ENCODE measurements at regions not wholly inside any gene's neighbourhood (a gene's known extent, or its start where the extent isn't known, plus 50 kb on each side); places are given as distances from the start of the nearest gene placed in this dataset.

DNA sequence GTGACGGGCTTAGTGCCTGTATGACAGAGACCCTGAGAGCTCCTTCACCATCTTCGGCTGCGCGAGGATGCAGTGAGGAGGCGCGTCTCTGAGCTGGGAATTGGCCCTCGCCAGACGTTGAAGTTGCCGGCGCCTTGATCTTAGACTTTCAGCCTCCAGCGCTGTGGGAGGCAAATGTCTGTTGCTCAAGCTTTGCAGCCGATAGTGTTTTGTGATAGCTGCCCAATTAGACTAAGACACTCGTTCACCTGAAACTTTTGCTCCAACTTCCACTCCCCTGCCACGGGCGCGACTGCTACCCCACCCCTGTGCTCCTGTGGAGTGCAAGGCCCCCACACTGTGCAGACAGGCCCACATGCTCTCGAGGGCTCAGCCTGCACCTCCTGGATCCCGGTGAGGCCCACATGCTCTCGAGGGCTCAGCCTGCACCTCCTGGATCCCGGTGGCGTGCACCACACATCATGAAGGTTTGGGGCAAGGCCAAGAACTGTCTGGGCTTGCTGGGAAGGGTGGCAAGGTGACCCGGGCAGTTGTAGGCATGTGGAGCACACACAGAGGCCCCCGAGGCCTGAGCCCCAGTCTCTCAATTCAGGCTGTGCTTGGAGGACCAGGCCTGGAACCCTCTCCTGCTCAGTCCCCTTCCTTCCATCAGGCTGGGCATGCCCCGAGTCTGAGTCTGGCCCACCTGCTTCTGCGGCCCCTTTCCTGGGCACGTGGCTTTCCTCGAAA lies 324.6 kb downstream of the TMEM121 start:
- H3K4me3 ChIP-seq (ENCODE audit: low read length): no peak overlapping the region
- DNase-seq (ENCODE audit: low read depth): no peak
- TF ChIP-seq CTCF (conservative IDR thresholded peaks at IDR 0.05; ENCODE audit: low read length): no peak

DNA sequence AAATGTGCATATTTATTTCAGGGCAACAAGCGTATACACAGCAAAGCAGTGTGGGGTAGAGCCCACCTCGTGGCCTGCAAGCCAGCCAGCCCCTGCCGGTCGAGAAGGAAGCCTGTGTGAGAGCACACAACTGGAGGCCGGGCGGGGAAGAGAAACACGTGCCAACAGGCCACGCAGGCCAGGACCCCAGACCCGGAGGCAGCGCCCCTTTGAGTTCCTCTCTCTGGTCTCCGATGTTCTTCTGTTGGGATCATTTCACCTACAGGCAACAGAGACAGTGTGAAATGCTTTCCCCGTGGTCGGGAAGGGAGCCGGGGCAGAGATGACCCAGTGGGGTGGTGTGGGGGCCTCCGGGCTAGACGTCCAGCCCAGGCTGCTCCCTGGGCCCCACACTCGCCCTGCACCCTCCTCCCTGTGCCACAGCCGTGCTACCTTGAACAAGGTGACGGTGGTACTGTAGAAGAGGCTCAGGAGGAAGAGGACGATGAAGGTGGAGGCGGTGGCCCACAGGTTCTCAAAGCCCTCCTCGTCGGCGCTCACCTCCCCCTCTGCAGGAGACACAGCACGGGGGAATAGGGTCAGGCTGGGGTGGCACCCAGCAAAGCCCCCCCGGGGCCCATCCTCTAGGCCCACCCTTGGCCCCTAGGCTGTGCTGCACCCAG lies 325.5 kb downstream of the TMEM121 start:
- DNase-seq (ENCODE audit: low read depth): no peak
- no peak overlapping the region for H3K4me3 ChIP-seq (ENCODE audit: low read length)
- no peak for TF ChIP-seq CTCF (conservative IDR thresholded peaks at IDR 0.05; ENCODE audit: low read length)

DNA sequence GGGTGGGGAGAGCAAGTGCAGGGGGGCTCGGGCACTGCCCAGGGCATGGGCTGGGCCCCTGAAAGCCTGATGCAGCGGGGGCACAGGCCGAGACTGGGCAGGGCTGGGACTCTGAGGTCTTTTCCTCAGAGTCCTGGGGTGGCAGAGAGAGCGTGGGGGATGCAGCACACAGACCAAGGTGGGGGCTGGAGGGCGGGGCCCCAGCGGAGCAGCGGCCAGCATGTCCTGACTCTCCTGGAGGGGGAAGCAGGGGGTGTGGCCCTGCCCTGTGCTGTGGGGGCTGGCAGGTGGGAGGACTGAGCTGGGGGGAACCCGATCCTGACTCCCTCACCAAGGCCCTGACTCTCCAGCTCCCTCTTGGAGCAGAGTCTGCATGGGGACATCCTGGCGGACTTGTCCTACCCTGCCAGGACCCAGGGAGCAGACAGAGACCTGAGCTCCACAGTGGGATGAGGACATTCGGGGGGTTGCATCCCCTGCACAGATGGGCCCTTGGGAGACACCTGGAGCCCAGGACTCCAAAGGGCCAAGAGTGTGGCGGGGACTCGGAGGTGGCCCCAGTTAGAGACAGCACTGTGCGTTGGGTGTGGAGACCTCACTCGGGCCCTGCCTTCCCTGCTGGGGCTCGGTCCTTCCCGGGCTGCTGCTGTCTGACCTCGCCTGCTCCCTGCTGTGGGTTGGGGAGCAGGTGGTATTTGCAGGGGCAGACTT lies 326.1 kb downstream of the TMEM121 start:
- no peak overlapping the region for H3K4me3 ChIP-seq (ENCODE audit: low read length)
- no peak for DNase-seq (ENCODE audit: low read depth)
- TF ChIP-seq CTCF (conservative IDR thresholded peaks at IDR 0.05; ENCODE audit: low read length): no peak

DNA sequence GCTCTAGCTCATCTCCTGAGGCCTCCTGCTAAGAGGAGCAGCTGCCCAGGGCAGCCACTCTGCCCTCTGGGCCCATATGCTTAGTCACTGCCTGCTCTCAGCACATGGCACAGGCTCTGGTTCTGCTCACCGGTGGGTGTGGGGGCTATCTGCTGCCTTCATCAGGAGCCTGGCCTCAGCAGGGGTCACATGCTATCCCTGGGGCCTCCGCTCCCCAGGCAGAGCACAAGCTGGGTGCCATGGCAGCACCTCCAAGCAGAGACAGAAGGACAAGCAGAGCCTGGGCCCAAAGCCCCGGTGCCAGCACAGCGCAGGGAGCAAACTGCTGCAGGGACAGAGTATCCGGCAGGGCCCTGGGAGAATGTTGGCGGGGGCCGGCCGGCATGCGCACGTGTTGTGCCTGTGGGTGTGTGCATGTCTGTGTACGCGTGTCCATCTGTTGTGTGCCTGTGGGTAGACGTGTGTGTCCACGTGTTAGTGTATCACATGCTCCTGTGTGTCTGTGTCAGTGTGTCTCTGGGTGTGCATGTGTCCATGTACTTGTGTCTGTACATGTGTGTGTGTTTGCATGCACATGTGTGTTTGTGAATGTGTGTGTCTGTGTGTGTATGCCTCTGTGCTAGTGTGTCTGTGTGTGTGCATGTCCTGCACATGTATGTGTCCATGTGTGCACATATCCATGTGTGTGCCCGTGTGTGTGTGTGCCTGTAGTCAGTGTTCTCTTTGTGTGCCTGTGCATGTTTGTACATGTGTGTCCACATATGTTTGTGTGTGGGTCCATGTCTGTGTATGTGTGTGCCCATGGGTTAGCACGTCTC lies 326.9 kb downstream of the TMEM121 start:
- no peak for DNase-seq (ENCODE audit: low read depth)
- no peak overlapping the region for H3K4me3 ChIP-seq (ENCODE audit: low read length)
- no peak for TF ChIP-seq CTCF (conservative IDR thresholded peaks at IDR 0.05; ENCODE audit: low read length)

GRCh38 chr14:105853907-105854599 lies 327.7 kb downstream of the TMEM121 start:
- DNase-seq (ENCODE audit: low read depth): no peak

More at GRCh38 chr14:105853907-105854599, 327.7 kb downstream of the TMEM121 start:
- no peak overlapping the region for H3K4me3 ChIP-seq (ENCODE audit: low read length)
- TF ChIP-seq CTCF (conservative IDR thresholded peaks at IDR 0.05; ENCODE audit: low read length): no peak
